ENCODE measurements at regions not wholly inside any gene's neighbourhood (a gene's known extent, or its start where the extent isn't known, plus 50 kb on each side); places are given as distances from the start of the nearest gene placed in this dataset.

- intact Hi-C loops (cut with micrococcal nuclease): no loop called here
- Histone ChIP-seq H3K36me3 (replicated peaks in 1 of 2; ENCODE audit: control extremely low read depth in 1 of 2, control insufficient read depth in 1 of 2, extremely low read depth in 1 of 2, insufficient read depth in 2 of 2, low read length in 1 of 2) (no peaks in the 10 kb centered on the region), H3K9me3 (ENCODE audit: control extremely low read depth in 1 of 3, control insufficient read depth in 2 of 3, insufficient read depth in 1 of 3, low read length in 2 of 3) (no peaks in the 10 kb centered on the region), H3K9ac (ENCODE audit: low read length) (no peak overlapping the region), H2AFZ (ENCODE audit: insufficient read depth, low read depth, low read length, poor library complexity, severe bottlenecking) (no peak overlapping the region), H3K4me1 (ENCODE audit: control insufficient read depth in 2 of 2, insufficient read depth in 2 of 2, low read length in 2 of 2) (no peaks in the 10 kb centered on the region), H3K79me2 (ENCODE audit: control insufficient read depth, insufficient read depth, low read length) (no peaks in the 10 kb centered on the region), H4K20me1 (ENCODE audit: control insufficient read depth, insufficient read depth, low read length, poor library complexity, severe bottlenecking) (no peaks in the 10 kb centered on the region), H3K27me3 (replicated peaks in 1 of 4; ENCODE audit: control extremely low read depth in 1 of 4, control insufficient read depth in 3 of 4, insufficient read depth in 4 of 4, low read length in 3 of 4) (peaks cover 0 to 8% (median 0%) of the 10 kb centered on the region in 4 experiments), H3K27ac (ENCODE audit: low read length in 2 of 2) (no peak overlapping the region), H3K4me3 (ENCODE audit: control extremely low read depth in 1 of 5, extremely low read depth in 1 of 5, insufficient read depth in 1 of 5, low read depth in 2 of 5, low read length in 4 of 5) (no peak overlapping the region), H3K4me2 (replicated peaks; ENCODE audit: low read depth, low read length, poor library complexity, severe bottlenecking) (no peak overlapping the region)
- POLR2A ChIA-PET: no interaction called here
- DNase-seq: no peak
- peaks cover 21% of the 10 kb centered on the region for H3K27me3 Mint-ChIP-seq
- H3K4me3 Mint-ChIP-seq: no peak overlapping the region
- TF ChIP-seq, protein P1, sequence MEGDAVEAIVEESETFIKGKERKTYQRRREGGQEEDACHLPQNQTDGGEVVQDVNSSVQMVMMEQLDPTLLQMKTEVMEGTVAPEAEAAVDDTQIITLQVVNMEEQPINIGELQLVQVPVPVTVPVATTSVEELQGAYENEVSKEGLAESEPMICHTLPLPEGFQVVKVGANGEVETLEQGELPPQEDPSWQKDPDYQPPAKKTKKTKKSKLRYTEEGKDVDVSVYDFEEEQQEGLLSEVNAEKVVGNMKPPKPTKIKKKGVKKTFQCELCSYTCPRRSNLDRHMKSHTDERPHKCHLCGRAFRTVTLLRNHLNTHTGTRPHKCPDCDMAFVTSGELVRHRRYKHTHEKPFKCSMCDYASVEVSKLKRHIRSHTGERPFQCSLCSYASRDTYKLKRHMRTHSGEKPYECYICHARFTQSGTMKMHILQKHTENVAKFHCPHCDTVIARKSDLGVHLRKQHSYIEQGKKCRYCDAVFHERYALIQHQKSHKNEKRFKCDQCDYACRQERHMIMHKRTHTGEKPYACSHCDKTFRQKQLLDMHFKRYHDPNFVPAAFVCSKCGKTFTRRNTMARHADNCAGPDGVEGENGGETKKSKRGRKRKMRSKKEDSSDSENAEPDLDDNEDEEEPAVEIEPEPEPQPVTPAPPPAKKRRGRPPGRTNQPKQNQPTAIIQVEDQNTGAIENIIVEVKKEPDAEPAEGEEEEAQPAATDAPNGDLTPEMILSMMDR (IDR thresholded peaks at IDR 0.05): no peak
- H3K9me3 Mint-ChIP-seq (ENCODE audit: insufficient read depth): no peaks in the 10 kb centered on the region
- CTCF ChIA-PET: no interaction called here
- no peak overlapping the region for H3K27ac Mint-ChIP-seq
- 79% methylated on average over 3 of the region's 10 CpGs for WGBS (ENCODE audit: insufficient coverage)
- no peaks in the 10 kb centered on the region for H3K4me1 Mint-ChIP-seq
- no peak for ATAC-seq (ENCODE audit: low read depth)
Measured at GRCh38 chr10:78959217-78959923, 109.4 kb upstream of the ZMIZ1 start.

DNA sequence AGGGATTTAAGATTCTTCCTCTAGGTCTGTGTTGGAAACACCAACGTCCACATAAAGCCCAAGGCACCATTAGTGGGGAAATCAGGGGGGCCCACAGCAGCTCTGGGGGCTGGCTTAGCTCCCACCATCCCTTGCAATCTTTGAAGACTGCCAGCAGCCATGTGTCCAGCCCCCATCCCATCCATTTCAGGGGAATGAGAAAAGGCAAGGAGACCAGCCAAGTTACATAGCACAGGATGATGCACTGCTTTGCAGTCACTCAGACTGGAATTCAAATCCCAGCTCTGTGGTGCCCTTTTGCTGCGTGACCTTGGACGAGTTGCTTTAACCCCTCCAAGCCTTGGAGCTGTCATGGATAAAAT is 108.9 kb upstream of the ZMIZ1 start:
- Mint-ChIP-seq H3K27me3 (peaks cover 27% of the 10 kb centered on the region), H3K9me3 (ENCODE audit: insufficient read depth) (no peaks in the 10 kb centered on the region), H3K4me1 (no peaks in the 10 kb centered on the region), H3K27ac (no peak overlapping the region), H3K4me3 (no peak overlapping the region)
- Histone ChIP-seq H3K9ac (ENCODE audit: low read length) (no peak overlapping the region), H3K4me2 (replicated peaks; ENCODE audit: low read depth, low read length, poor library complexity, severe bottlenecking) (no peak overlapping the region), H3K79me2 (ENCODE audit: control insufficient read depth, insufficient read depth, low read length) (no peaks in the 10 kb centered on the region), H2AFZ (ENCODE audit: insufficient read depth, low read depth, low read length, poor library complexity, severe bottlenecking) (no peak overlapping the region), H3K27me3 (replicated peaks in 1 of 4; ENCODE audit: control extremely low read depth in 1 of 4, control insufficient read depth in 3 of 4, insufficient read depth in 4 of 4, low read length in 3 of 4) (peaks cover 0 to 12% (median 0%) of the 10 kb centered on the region in 4 experiments), H3K4me3 (ENCODE audit: control extremely low read depth in 1 of 5, extremely low read depth in 1 of 5, insufficient read depth in 1 of 5, low read depth in 2 of 5, low read length in 4 of 5) (no peak overlapping the region), H3K9me3 (ENCODE audit: control extremely low read depth in 1 of 3, control insufficient read depth in 2 of 3, insufficient read depth in 1 of 3, low read length in 2 of 3) (no peaks in the 10 kb centered on the region), H3K36me3 (replicated peaks in 1 of 2; ENCODE audit: control extremely low read depth in 1 of 2, control insufficient read depth in 1 of 2, extremely low read depth in 1 of 2, insufficient read depth in 2 of 2, low read length in 1 of 2) (no peaks in the 10 kb centered on the region), H3K4me1 (ENCODE audit: control insufficient read depth in 2 of 2, insufficient read depth in 2 of 2, low read length in 2 of 2) (no peaks in the 10 kb centered on the region), H3K27ac (ENCODE audit: low read length in 2 of 2) (no peak overlapping the region), H4K20me1 (ENCODE audit: control insufficient read depth, insufficient read depth, low read length, poor library complexity, severe bottlenecking) (no peaks in the 10 kb centered on the region)
- 100% methylated on average over 2 of the region's 3 CpGs for WGBS (ENCODE audit: insufficient coverage)
- intact Hi-C loops (cut with micrococcal nuclease): no loop called here
- no peak for TF ChIP-seq EZH2 (IDR thresholded peaks at IDR 0.05; ENCODE audit: borderline replicate concordance, insufficient read depth, low read depth, low read length, poor library complexity, severe bottlenecking)
- TF ChIP-seq, protein P1 (IDR thresholded peaks at IDR 0.05): no peak
- ChIA-PET POLR2A (no interaction called here), CTCF (no interaction called here)
- no peak for DNase-seq
- no peak for ATAC-seq (ENCODE audit: low read depth)
